GM12878 (cell line): ENCODE measurements at regions not wholly inside any gene's neighbourhood (a gene's known extent, or its start where the extent isn't known, plus 50 kb on each side); places are given as distances from the start of the nearest gene placed in this dataset.

ENCODE experiments used
- CHD4 ChIP-seq: fragments of 200-600 bp; sonication (generic); IDR thresholded peaks from 2 replicates; pipeline ENCODE4 v1.6.1; 2016; ENCODE audit warnings: mild to moderate bottlenecking
- CTCF ChIP-seq, 3 experiments: IDR thresholded peaks in 2 of 3; conservative IDR thresholded peaks in 1 of 3; 2 replicates each; pipeline ENCODE4 v1.5.1; 2011; ENCODE audit warnings: low read depth in 3 of 3, low read length in 3 of 3, mild to moderate bottlenecking in 3 of 3, control low read depth in 2 of 3, moderate library complexity in 2 of 3, inconsistent platforms in 1 of 3, mixed read lengths in 1 of 3; ENCODE audit not compliant: control insufficient read depth in 2 of 3, insufficient read depth in 1 of 3; ENCODE audit errors: extremely low read depth in 1 of 3
- FOXM1 ChIP-seq: IDR thresholded peaks from 2 replicates; pipeline ENCODE4 v1.6.1; 2012; ENCODE audit warnings: low read depth, mild to moderate bottlenecking, inconsistent platforms, low read length, moderate library complexity
- GABPA ChIP-seq: IDR thresholded peaks from 2 replicates; pipeline ENCODE4 v1.6.1; 2014; ENCODE audit warnings: antibody characterized with exemption, low read depth, mild to moderate bottlenecking, inconsistent platforms
- HDAC6 ChIP-seq: fragments of 200-600 bp; sonication (generic); IDR thresholded peaks from one replicate; pipeline ENCODE4 v1.8.0; 2017; ENCODE audit warnings: antibody characterized with exemption; ENCODE audit not compliant: unreplicated experiment
- MYB ChIP-seq: fragments of 150-350 bp; IDR thresholded peaks from 2 replicates; pipeline ENCODE4 v1.6.1; 2014; ENCODE audit warnings: mild to moderate bottlenecking, low read depth, low read length, borderline replicate concordance
- PKNOX1 ChIP-seq: fragments of 450-650 bp; IDR thresholded peaks from 2 replicates; pipeline ENCODE4 v1.6.1; 2016; ENCODE audit warnings: mild to moderate bottlenecking
- RCOR1 ChIP-seq: conservative IDR thresholded peaks from 2 replicates; pipeline ENCODE4 v1.6.1; 2012; ENCODE audit warnings: low read depth, low read length, improper control_type of control experiment
- STAT1 ChIP-seq: fragments of 450-650 bp; conservative IDR thresholded peaks from 2 replicates; pipeline ENCODE4 v1.6.1; 2014; ENCODE audit warnings: antibody characterized with exemption, mild to moderate bottlenecking
- TCF7 ChIP-seq: IDR thresholded peaks from 2 replicates; pipeline ENCODE4 v1.6.1; 2014; ENCODE audit warnings: antibody characterized with exemption, borderline replicate concordance
- ZNF24 ChIP-seq: fragments of 450-650 bp; IDR thresholded peaks from 2 replicates; pipeline ENCODE4 v1.6.1; 2017; ENCODE audit warnings: antibody characterized with exemption, mild to moderate bottlenecking
- ZSCAN29 ChIP-seq: fragments of 450-650 bp; IDR thresholded peaks from 2 replicates; pipeline ENCODE4 v1.6.1; 2017; ENCODE audit warnings: mild to moderate bottlenecking, moderate library complexity

DNA sequence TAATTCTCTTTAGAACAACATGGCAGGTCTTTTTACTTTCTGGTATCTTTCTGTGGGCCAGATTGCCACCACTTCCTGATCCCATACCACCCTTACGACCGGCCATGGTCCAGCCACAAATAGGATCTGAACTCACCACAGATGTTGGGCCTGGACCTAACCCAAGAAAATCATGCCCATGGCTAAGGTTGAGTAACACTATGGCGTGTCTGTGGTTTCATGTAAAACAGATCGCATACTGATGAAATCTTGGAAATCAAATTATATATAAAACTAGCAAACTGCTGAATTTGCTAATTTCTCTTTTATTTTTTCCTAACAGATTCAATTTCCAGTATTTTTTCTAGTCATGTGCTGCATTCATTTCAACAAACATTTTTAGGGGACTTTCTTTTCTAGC, 77.2 kb downstream of the CH25H start:
- TF ChIP-seq FOXM1 = no peak
- no peak for TF ChIP-seq MYB
- TF ChIP-seq TCF7 = no peak
- TF ChIP-seq CHD4 = no peak
- no peak for TF ChIP-seq PKNOX1
- TF ChIP-seq ZNF24 = no peak
- TF ChIP-seq GABPA = no peak
- no peak for TF ChIP-seq RCOR1
- no peak for TF ChIP-seq ZSCAN29
- TF ChIP-seq CTCF (IDR thresholded peaks at IDR 0.05 in 2 of 3, conservative IDR thresholded peaks at IDR 0.05 in 1 of 3; ENCODE audit: control insufficient read depth in 2 of 3, extremely low read depth in 1 of 3, insufficient read depth in 1 of 3, low read depth in 3 of 3, low read length in 3 of 3) = no peak
- TF ChIP-seq HDAC6 = no peak
- TF ChIP-seq STAT1 = no peak
